H9 (cell line): ENCODE measurements at regions not wholly inside any gene's neighbourhood (a gene's known extent, or its start where the extent isn't known, plus 50 kb on each side); places are given as distances from the start of the nearest gene placed in this dataset.
"Not testable (repeated sequence)": the region's sequence is repeated elsewhere in the genome, so short reads cannot be mapped to it uniquely, and the experiment has no call there.

ENCODE experiments used
- DNase-seq: peaks from one replicate; pipeline ENCODE4 v3.0.0-alpha.2; 2017
- H2AFZ ChIP-seq: one replicate; pipeline ENCODE4 v1.6.1; 2013; ENCODE audit warnings: mild to moderate bottlenecking, low read length, control low read depth, moderate library complexity
- H2AK5ac ChIP-seq: 2 replicates; pipeline ENCODE4 v1.6.1; 2013; ENCODE audit warnings: low read length, control low read depth, mixed read lengths; ENCODE audit not compliant: insufficient read length
- H2BK120ac ChIP-seq: one replicate; pipeline ENCODE4 v1.6.1; 2013; ENCODE audit warnings: low read depth, mild to moderate bottlenecking, low read length, control low read depth, inconsistent platforms; ENCODE audit not compliant: poor library complexity, severe bottlenecking
- H2BK12ac ChIP-seq: 2 replicates; pipeline ENCODE4 v1.6.1; 2013; ENCODE audit warnings: low read length, control low read depth, mixed read lengths, low read depth; ENCODE audit not compliant: insufficient read length
- H2BK15ac ChIP-seq: 2 replicates; pipeline ENCODE4 v1.6.1; 2013; ENCODE audit warnings: low read depth, low read length, control low read depth
- H2BK20ac ChIP-seq: one replicate; pipeline ENCODE4 v1.6.1; 2013; ENCODE audit warnings: low read depth, mild to moderate bottlenecking, low read length, control low read depth, inconsistent platforms; ENCODE audit not compliant: poor library complexity, severe bottlenecking
- H2BK5ac ChIP-seq: 2 replicates; pipeline ENCODE4 v1.6.1; 2013; ENCODE audit warnings: low read length, control low read depth, mixed read lengths; ENCODE audit not compliant: insufficient read length
- H3K14ac ChIP-seq: 2 replicates; pipeline ENCODE4 v1.6.1; 2013; ENCODE audit warnings: low read length, control low read depth; ENCODE audit not compliant: insufficient read depth
- H3K18ac ChIP-seq: 2 replicates; pipeline ENCODE4 v1.6.1; 2013; ENCODE audit warnings: low read depth, mild to moderate bottlenecking, mixed read lengths, low read length, control low read depth; ENCODE audit not compliant: insufficient read length
- H3K23ac ChIP-seq: 2 replicates; pipeline ENCODE4 v1.6.1; 2013; ENCODE audit warnings: low read length, control low read depth, mixed read lengths, low read depth; ENCODE audit not compliant: insufficient read length
- H3K23me2 ChIP-seq: 2 replicates; pipeline ENCODE4 v1.6.1; 2013; ENCODE audit warnings: low read depth, mild to moderate bottlenecking, mixed read lengths, low read length, control low read depth; ENCODE audit not compliant: insufficient read length, poor library complexity, severe bottlenecking
- H3K27ac ChIP-seq: 2 replicates; pipeline ENCODE4 v1.5.1; 2013; ENCODE audit warnings: low read length, control low read depth, mixed read lengths, low read depth; ENCODE audit not compliant: insufficient read length
- H3K27me3 ChIP-seq: 2 replicates; pipeline ENCODE4 v1.6.1; 2013; ENCODE audit warnings: low read length, control low read depth, inconsistent platforms; ENCODE audit not compliant: insufficient read depth
- H3K4ac ChIP-seq: 2 replicates; pipeline ENCODE4 v1.6.1; 2013; ENCODE audit warnings: low read depth, mild to moderate bottlenecking, control low read depth, inconsistent platforms, low read length, moderate library complexity
- H3K4me1 ChIP-seq: 2 replicates; pipeline ENCODE4 v1.6.1; 2013; ENCODE audit warnings: low read length, control low read depth, inconsistent platforms; ENCODE audit not compliant: insufficient read depth
- H3K4me2 ChIP-seq: 2 replicates; pipeline ENCODE4 v1.6.1; 2013; ENCODE audit warnings: low read length, control low read depth, mixed read lengths; ENCODE audit not compliant: insufficient read length, insufficient read depth
- H3K56ac ChIP-seq: 2 replicates; pipeline ENCODE4 v1.6.1; 2013; ENCODE audit warnings: low read depth, mild to moderate bottlenecking, mixed read lengths, low read length, control low read depth; ENCODE audit not compliant: insufficient read length
- H3K79me1 ChIP-seq: 2 replicates; pipeline ENCODE4 v1.6.1; 2013; ENCODE audit warnings: low read depth, mild to moderate bottlenecking, moderate library complexity, low read length, control low read depth, inconsistent platforms; ENCODE audit not compliant: insufficient read depth, poor library complexity, severe bottlenecking
- H3K79me2 ChIP-seq: 2 replicates; pipeline ENCODE4 v1.6.1; 2013; ENCODE audit warnings: low read length, control low read depth, inconsistent platforms; ENCODE audit not compliant: insufficient read depth
- H3K9ac ChIP-seq: 2 replicates; pipeline ENCODE4 v1.6.1; 2013; ENCODE audit warnings: low read length, control low read depth, mixed read lengths; ENCODE audit not compliant: insufficient read length; ENCODE audit errors: extremely low read depth
- H3K9me3 ChIP-seq: one replicate; pipeline ENCODE4 v1.6.1; 2013; ENCODE audit warnings: low read depth, low read length, inconsistent platforms; ENCODE audit not compliant: control insufficient read depth
- H3T11ph ChIP-seq: one replicate; pipeline ENCODE4 v1.6.1; 2013; ENCODE audit warnings: mild to moderate bottlenecking, low read length, control low read depth, inconsistent platforms
- H4K20me1 ChIP-seq: one replicate; pipeline ENCODE4 v1.6.1; 2013; ENCODE audit not compliant: control insufficient read depth, insufficient read length, insufficient read depth
- H4K5ac ChIP-seq: 2 replicates; pipeline ENCODE4 v1.6.1; 2013; ENCODE audit warnings: low read depth, mild to moderate bottlenecking, mixed read lengths, low read length, control low read depth; ENCODE audit not compliant: insufficient read length
- H4K8ac ChIP-seq: replicated peaks from 2 replicates; pipeline ENCODE4 v1.6.1; 2013; ENCODE audit warnings: low read length, control low read depth, mixed read lengths, low read depth; ENCODE audit not compliant: insufficient read length
- H4K91ac ChIP-seq: 2 replicates; pipeline ENCODE4 v1.6.1; 2013; ENCODE audit warnings: low read depth, mild to moderate bottlenecking, moderate library complexity, mixed read lengths, low read length, control low read depth; ENCODE audit not compliant: insufficient read length
- H3K27ac Mint-ChIP-seq, 3 experiments: 2 replicates in 2 of 3; 3 replicates in 1 of 3; pipeline ENCODE4 v1.8.0; 2020 to 2021; ENCODE audit warnings: mixed read lengths in 3 of 3, mild to moderate bottlenecking in 1 of 3, moderate library complexity in 1 of 3
- H3K27me3 Mint-ChIP-seq: 2 replicates; pipeline ENCODE4 v1.8.0; 2021; ENCODE audit warnings: low read depth, mild to moderate bottlenecking, moderate library complexity, mixed read lengths
- H3K36me3 Mint-ChIP-seq, 3 experiments: 2 replicates in 2 of 3; 3 replicates in 1 of 3; pipeline ENCODE4 v1.8.0; 2020 to 2021; ENCODE audit warnings: low read depth in 3 of 3, mixed read lengths in 3 of 3; ENCODE audit not compliant: insufficient read depth in 1 of 3
- H3K4me1 Mint-ChIP-seq, 2 experiments: 2 replicates each; pipeline ENCODE4 v1.8.0; 2020; ENCODE audit warnings: mixed read lengths in 2 of 2
- H3K4me3 Mint-ChIP-seq, 2 experiments: 2 replicates in 1 of 2; 3 replicates in 1 of 2; pipeline ENCODE4 v1.8.0; 2020 to 2021; ENCODE audit warnings: mild to moderate bottlenecking in 2 of 2, mixed read lengths in 2 of 2, moderate library complexity in 1 of 2
- H3K9me3 Mint-ChIP-seq, 2 experiments: 2 replicates in 1 of 2; 3 replicates in 1 of 2; pipeline ENCODE4 v1.8.0; 2020; ENCODE audit warnings: mild to moderate bottlenecking in 2 of 2, mixed read lengths in 2 of 2, moderate library complexity in 1 of 2
- WGBS: extraction: QIAGEN DNeasy Blood & Tissue Kit; methylation state at CpG from one replicate; pipeline ENCODE4 v1.1.7; 2013; ENCODE audit warnings: missing lambda C conversion rate, low lambda C conversion rate, mixed read lengths; ENCODE audit not compliant: insufficient read length; ENCODE audit errors: extremely low coverage; 5-methylcytosine and 5-hydroxymethylcytosine counted together

DNA sequence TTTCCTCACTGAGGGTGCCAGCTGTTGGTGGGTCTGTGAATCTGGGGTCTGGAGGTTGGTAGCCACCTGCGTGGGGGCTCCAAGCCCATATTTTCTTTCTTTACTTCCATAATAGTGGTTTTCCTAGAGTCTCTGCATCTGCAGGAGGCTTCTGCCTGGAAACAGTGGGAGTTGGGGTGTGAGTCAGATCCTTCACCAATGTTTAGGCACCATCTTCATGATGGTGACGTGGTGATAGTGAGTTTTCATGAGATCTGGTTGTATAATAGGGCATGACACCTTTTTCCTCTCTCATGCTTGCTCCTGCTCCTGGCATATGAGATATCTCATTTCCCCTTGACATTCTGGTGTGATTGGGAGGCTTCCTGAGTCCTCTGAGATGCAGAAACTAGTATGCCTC is 832.9 kb downstream of the FOXD4L5 start:
- H3K79me2 ChIP-seq, result not testable (repeated sequence)

DNA sequence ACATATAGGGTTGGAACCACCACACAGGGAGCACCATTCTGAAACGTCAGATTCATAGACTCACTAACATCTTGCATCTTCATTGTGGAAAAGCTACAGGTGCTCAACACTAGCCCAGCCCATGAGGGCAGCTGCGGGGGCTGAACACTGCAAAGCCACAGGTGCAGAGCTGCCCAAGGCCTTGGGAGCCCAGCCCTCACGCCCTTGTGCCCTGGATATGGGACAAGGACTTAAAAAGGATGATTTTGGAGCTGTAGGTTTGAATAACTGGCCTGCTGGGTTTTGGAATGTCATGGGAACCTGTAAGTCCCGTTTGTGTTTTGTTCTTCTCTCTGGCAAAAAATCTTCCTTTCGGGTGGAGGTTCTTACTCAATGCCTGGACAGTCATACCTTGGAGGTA is 834.4 kb downstream of the FOXD4L5 start:
- H3K23me2 ChIP-seq, H2AK5ac ChIP-seq, H3K79me1 ChIP-seq, H2BK20ac ChIP-seq, H3K9me3 ChIP-seq, H3K79me2 ChIP-seq, H3K4ac ChIP-seq, H3K14ac ChIP-seq, H3K36me3 Mint-ChIP-seq, H3T11ph ChIP-seq, H3K9me3 Mint-ChIP-seq, H4K91ac ChIP-seq, H2BK5ac ChIP-seq, H3K27me3 ChIP-seq, H3K4me1 ChIP-seq, H2BK15ac ChIP-seq, H2BK12ac ChIP-seq, H3K18ac ChIP-seq, H3K4me1 Mint-ChIP-seq, H2AFZ ChIP-seq, H3K9ac ChIP-seq, DNase-seq, H3K27ac ChIP-seq, H4K5ac ChIP-seq, H3K4me2 ChIP-seq, H3K56ac ChIP-seq, H4K8ac ChIP-seq, H3K23ac ChIP-seq, H3K27ac Mint-ChIP-seq, H2BK120ac ChIP-seq, H3K4me3 Mint-ChIP-seq, H4K20me1 ChIP-seq: not testable (repeated sequence)
- peaks cover 42% of the 10 kb centered on the region for H3K27me3 Mint-ChIP-seq
- no CpG with 5 or more reads among the region's 5 CpGs for WGBS

More for the DNA sequence above, 832.9 kb downstream of the FOXD4L5 start:
- H3K23me2 ChIP-seq, H2BK5ac ChIP-seq, H3K23ac ChIP-seq, H3K27me3 ChIP-seq, H2BK15ac ChIP-seq, H2BK12ac ChIP-seq, H3K4me2 ChIP-seq, H3K9me3 ChIP-seq, H3K18ac ChIP-seq, H2AK5ac ChIP-seq, H2BK20ac ChIP-seq, H3K14ac ChIP-seq, H3K9ac ChIP-seq, H4K91ac ChIP-seq, H2AFZ ChIP-seq, H4K20me1 ChIP-seq, H4K8ac ChIP-seq, H3K56ac ChIP-seq, H4K5ac ChIP-seq, H3K4me3 Mint-ChIP-seq, H3K79me1 ChIP-seq, H3K4me1 Mint-ChIP-seq, H2BK120ac ChIP-seq, H3K4me1 ChIP-seq, H3K27ac Mint-ChIP-seq, H3K4ac ChIP-seq, H3K27ac ChIP-seq, H3K36me3 Mint-ChIP-seq, H3T11ph ChIP-seq, H3K9me3 Mint-ChIP-seq, DNase-seq: not testable (repeated sequence)
- no CpG with 5 or more reads among the region's 2 CpGs for WGBS
- H3K27me3 Mint-ChIP-seq, result peaks cover 41% of the 10 kb centered on the region
